ENCODE measurements at regions not wholly inside any gene's neighbourhood (a gene's known extent, or its start where the extent isn't known, plus 50 kb on each side); places are given as distances from the start of the nearest gene placed in this dataset.
A peak's percentile ranks its signal among the peaks of the same experiment; 100 is the strongest.

- ATAC-seq (replicated peaks in 6 of 8) = no peak
- Histone ChIP-seq H3K27ac (no peak overlapping the region), H3K4me1 (replicated peaks in 1 of 2) (peaks cover 0 to 6% of the 10 kb centered on the region in 2 donors), H3K4me3 (no peak overlapping the region)
- 29 to 94% (median 60%) methylated on average over 1 to 5 of the region's 9 CpGs; no CpG with 5 or more reads in 7 of the 10 experiments for WGBS, 10 experiments
- in situ Hi-C loops (cut with MboI; ENCODE audit: low pct_unique_long_range_greater_than_20kb in 2 of 9, low sequenced_read_pairs in 9 of 9, unreplicated experiment in 9 of 9) = no loop called here
These were observed 150.0 kb upstream of the MYCN start for GRCh38 chr2:15790326-15790725.

DNA sequence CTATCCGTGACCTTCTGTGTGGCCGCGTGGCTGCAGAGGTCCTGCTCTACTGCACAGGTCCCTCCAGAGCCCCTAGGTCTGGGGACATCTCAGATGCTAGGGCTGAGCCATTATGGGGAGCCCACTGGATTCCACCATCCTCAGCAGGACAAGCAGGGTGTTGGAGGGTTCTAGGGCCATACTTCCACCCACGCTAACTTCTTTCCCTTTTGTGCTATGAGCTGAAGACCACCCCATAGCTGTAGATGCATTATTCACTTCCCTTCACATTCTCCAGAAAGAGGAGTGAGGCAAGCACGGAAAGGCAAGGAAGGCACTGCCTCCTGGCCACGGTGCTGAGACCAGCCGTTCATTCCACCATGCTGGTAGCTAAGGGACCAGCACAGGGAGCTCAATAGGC lies 149.5 kb upstream of the MYCN start:
- WGBS, 10 experiments = 80 to 100% (median 90%) methylated on average over 1 to 6 of the region's 7 CpGs; no CpG with 5 or more reads in 5 of the 10 experiments
- in situ Hi-C loops (cut with MboI; ENCODE audit: low pct_unique_long_range_greater_than_20kb in 2 of 9, low sequenced_read_pairs in 9 of 9, unreplicated experiment in 9 of 9) = no loop called here
- Histone ChIP-seq H3K27ac (no peak overlapping the region), H3K4me3 (no peak overlapping the region), H3K4me1 (replicated peaks in 1 of 2) (peaks cover 0 to 6% of the 10 kb centered on the region in 2 donors)
- ATAC-seq (replicated peaks in 6 of 8) = no peak

DNA sequence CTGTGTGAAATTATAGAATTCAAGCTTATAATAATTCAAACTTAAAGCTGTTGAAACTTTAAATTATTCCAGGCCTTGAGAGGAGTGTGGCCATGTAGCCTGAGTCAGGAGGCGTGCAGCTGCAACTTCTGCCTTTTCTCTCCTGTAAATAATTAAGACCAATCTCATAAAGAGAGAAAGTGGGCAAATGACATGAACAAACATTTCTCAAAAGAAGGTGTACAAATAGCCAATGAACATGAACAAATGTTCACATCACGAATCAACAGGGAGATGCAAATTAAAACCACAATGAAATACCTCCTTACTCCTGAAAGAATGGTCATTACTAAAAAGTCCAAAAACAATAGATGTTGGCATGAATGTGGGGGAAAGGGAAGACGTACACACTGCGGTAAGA lies 149.1 kb upstream of the MYCN start:
- no peak for ATAC-seq (replicated peaks in 6 of 8)
- 15 to 100% (median 90%) methylated on average over 1 to 4 of the region's 4 CpGs for WGBS, 10 experiments
- in situ Hi-C loops (cut with MboI; ENCODE audit: low pct_unique_long_range_greater_than_20kb in 2 of 9, low sequenced_read_pairs in 9 of 9, unreplicated experiment in 9 of 9) = no loop called here
- Histone ChIP-seq H3K4me3 (no peak overlapping the region), H3K27ac (no peak overlapping the region), H3K4me1 (replicated peaks in 1 of 2) (peaks cover 0 to 6% of the 10 kb centered on the region in 2 donors)

DNA sequence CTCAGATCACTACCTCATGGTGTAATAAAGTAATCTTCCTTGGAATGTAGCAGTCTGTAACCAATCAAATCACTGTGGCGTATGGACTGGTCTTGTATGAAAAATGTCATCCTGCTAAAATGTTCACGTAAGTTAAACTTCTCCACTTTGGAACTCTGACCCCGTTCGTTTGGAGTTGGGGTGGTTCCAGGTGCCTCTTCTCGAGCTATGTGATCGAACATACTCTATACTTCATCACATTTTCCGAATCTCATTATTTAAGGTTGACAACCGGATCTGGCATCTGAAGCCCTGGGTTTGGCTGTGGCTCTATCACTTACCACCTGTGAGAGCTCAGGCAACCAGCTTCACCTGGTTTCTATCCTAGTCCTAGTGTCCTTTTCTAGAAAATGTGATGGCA lies 148.0 kb upstream of the MYCN start:
- 0 to 100% (median 71%) methylated on average over 1 to 7 of the region's 8 CpGs; no CpG with 5 or more reads in 1 of the 10 experiments for WGBS, 10 experiments
- Histone ChIP-seq H3K4me3 (no peak overlapping the region), H3K27ac (no peak overlapping the region), H3K4me1 (replicated peaks in 1 of 2) (peaks cover 0 to 6% of the 10 kb centered on the region in 2 donors)
- in situ Hi-C loops (cut with MboI; ENCODE audit: low pct_unique_long_range_greater_than_20kb in 2 of 9, low sequenced_read_pairs in 9 of 9, unreplicated experiment in 9 of 9) = no loop called here
- no peak for ATAC-seq (replicated peaks in 6 of 8)

DNA sequence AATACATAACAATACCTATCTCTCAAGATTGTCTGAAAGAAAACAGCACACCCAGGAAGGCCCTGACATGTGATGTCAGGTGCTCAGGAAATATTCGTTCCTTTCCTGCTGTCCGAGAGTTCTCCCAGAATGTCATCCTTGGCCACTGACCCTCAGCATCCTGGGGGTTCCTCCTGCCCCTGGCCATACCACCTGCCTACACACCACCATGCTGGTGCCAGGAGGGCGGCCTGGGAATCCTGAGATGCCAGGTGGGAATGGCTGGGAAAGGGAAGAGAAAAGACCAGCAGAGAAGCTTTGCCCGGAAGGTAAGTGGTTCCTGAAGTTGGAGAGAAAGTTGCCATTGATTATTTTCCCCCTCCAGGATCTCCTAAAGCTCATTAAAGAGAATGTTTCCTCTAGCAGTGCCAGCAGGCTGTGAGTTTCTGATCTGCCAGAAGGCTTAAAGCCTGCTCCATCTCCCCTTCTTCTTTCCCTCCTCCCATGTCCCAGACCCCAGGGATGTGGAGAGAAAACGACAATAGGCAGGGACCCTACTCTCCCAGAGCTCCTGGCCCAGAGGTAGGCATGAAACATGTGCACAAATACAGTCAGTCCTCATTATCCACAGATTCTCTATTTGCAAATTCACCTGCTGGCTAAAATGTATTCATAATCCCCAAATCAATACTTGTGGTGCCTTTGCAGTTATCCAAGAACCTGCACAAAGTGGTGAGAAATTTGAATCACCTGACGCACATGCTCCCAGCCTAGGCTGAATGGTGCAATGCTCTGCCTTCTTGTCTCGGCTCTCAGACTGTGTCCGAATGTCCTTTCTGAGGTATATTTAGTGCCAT lies 147.1 kb upstream of the MYCN start:
- in situ Hi-C loops (cut with MboI; ENCODE audit: low pct_unique_long_range_greater_than_20kb in 2 of 9, low sequenced_read_pairs in 9 of 9, unreplicated experiment in 9 of 9) = no loop called here
- peaks cover 0 to 2% of the 10 kb centered on the region in 2 donors for H3K4me1 ChIP-seq (replicated peaks in 1 of 2)

DNA sequence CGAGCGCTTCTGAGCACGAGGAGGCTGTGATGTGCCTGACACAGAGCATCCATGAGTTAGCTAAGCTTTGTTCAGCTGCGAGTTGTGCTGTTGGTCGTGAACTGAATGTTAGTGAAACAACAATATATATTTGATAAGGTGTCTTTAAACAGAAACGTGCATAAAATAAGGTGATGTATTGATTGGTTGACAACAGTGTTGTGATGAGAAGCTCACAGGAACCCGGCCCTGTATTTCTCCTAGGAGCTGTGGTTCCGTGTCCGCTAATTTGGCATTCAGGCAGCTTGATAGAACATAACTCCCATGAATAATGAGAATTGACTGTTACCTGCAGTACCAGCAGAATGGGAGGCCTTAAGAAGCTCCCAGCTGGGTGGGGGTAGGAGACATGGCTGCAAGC lies 146.4 kb upstream of the MYCN start:
- H3K27ac ChIP-seq = peak overlapping the region in 1 of 2 donors; percentile 30
- in situ Hi-C loops (cut with MboI; ENCODE audit: low pct_unique_long_range_greater_than_20kb in 2 of 9, low sequenced_read_pairs in 9 of 9, unreplicated experiment in 9 of 9) = no loop called here
- ATAC-seq (replicated peaks in 6 of 8) = no peak
- H3K4me1 ChIP-seq (replicated peaks in 1 of 2) = no peaks in the 10 kb centered on the region
- no peak overlapping the region for H3K4me3 ChIP-seq
- WGBS, 10 experiments = 28 to 100% (median 81%) methylated on average over 1 to 9 of the region's 9 CpGs; no CpG with 5 or more reads in 1 of the 10 experiments

More for the DNA sequence above, 147.1 kb upstream of the MYCN start:
- Histone ChIP-seq H3K4me3 (no peak overlapping the region), H3K27ac (peak overlapping the region in 1 of 2 donors; percentile 30)
- 0 to 95% (median 59%) methylated on average over 2 to 7 of the region's 8 CpGs; no CpG with 5 or more reads in 2 of the 10 experiments for WGBS, 10 experiments
- ATAC-seq (replicated peaks in 6 of 8) = no peak

- Histone ChIP-seq H3K27ac (no peak overlapping the region), H3K4me1 (replicated peaks in 1 of 2) (no peaks in the 10 kb centered on the region), H3K4me3 (no peak overlapping the region)
- in situ Hi-C loops (cut with MboI; ENCODE audit: low pct_unique_long_range_greater_than_20kb in 2 of 9, low sequenced_read_pairs in 9 of 9, unreplicated experiment in 9 of 9) = no loop called here
- 31 to 100% (median 91%) methylated on average over 2 to 5 of the region's 5 CpGs; no CpG with 5 or more reads in 2 of the 10 experiments for WGBS, 10 experiments
- ATAC-seq (replicated peaks in 6 of 8) = no peak
These were observed 145.7 kb upstream of the MYCN start for GRCh38 chr2:15794608-15795134.

- Histone ChIP-seq H3K4me1 (replicated peaks in 1 of 2) (no peaks in the 10 kb centered on the region), H3K27ac (no peak overlapping the region), H3K4me3 (no peak overlapping the region)
- WGBS, 10 experiments = 0 to 100% (median 46%) methylated on average over 1 to 7 of the region's 10 CpGs; no CpG with 5 or more reads in 4 of the 10 experiments
- ATAC-seq (replicated peaks in 6 of 8) = peak in 1 of 8 experiments; percentile 22
- in situ Hi-C loops (cut with MboI; ENCODE audit: low pct_unique_long_range_greater_than_20kb in 2 of 9, low sequenced_read_pairs in 9 of 9, unreplicated experiment in 9 of 9) = no loop called here
These were observed 144.9 kb upstream of the MYCN start for GRCh38 chr2:15795426-15795825.

DNA sequence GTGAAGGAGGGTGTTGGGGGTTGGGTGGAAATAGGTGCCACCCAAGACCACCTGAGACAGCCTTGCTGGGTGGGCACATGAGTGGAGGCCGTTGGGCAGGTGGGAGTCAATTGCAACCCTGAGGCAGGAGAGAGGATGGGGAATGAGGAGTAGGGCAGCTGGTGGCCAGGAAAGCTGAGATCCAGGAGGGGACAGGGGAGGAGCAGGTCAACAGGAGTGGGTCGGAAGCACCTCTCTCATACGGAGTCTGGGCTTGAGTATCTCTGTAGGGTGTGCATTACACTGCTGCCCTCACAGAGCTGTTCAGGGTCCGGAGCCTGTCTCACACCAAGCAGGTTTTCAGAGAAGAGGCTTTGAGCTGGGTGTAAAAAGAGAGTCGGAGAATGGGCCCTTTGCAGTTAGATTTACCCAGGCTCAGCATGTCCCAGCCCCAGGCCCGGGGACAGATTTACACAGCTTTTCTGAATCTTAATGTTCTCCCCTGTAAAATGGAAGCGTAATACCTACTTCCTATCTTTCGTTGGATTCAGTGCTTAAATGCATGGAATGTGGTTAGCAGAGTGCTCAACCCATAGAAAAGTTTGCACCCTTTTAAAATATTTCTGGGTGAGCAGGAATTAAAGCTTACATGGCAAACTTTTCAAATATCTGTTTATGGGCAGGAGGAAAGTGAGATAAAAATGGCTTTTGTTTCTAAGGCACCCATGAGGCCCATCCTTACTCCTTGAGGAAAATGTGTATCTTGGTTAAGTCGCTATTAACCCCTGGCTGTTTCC lies 144.0 kb upstream of the MYCN start:
- Histone ChIP-seq H3K4me1 (replicated peaks in 1 of 2) (no peaks in the 10 kb centered on the region), H3K27ac (no peak overlapping the region), H3K4me3 (no peak overlapping the region)
- in situ Hi-C loops (cut with MboI; ENCODE audit: low pct_unique_long_range_greater_than_20kb in 2 of 9, low sequenced_read_pairs in 9 of 9, unreplicated experiment in 9 of 9) = no loop called here
- no peak for ATAC-seq (replicated peaks in 6 of 8)
- 0 to 87% (median 83%) methylated on average over 2 to 5 of the region's 9 CpGs; no CpG with 5 or more reads in 4 of the 10 experiments for WGBS, 10 experiments

- no peak for ATAC-seq (replicated peaks in 6 of 8)
- Histone ChIP-seq H3K4me1 (replicated peaks in 1 of 2) (no peaks in the 10 kb centered on the region), H3K4me3 (no peak overlapping the region), H3K27ac (no peak overlapping the region)
- whole genome bisulfite sequencing, 10 experiments = 0 to 96% (median 74%) methylated on average over 1 to 9 of the region's 11 CpGs
- in situ Hi-C loops (cut with MboI; ENCODE audit: low pct_unique_long_range_greater_than_20kb in 2 of 9, low sequenced_read_pairs in 9 of 9, unreplicated experiment in 9 of 9) = no loop called here
These were observed 143.0 kb upstream of the MYCN start for GRCh38 chr2:15797231-15797938.

DNA sequence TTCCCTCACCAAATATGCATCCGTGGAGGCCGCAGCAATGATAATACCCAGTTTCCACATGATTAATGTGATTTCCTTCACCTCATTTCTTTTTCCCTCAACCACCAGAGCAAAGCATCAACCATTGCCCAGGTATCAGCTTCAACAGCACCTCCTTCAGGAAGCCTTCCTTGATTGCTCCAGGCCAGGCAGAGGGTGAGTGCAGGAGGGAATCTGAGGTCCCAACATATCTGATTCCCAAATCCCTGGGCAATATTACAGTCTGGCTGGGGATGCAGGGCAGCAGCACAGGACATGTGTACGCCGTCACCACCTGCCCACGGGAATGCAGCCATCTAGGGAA lies 142.4 kb upstream of the MYCN start:
- H3K27ac ChIP-seq = no peak overlapping the region
- no peak for ATAC-seq (replicated peaks in 6 of 8)
- peaks cover 0 to 3% of the 10 kb centered on the region in 2 donors for H3K4me1 ChIP-seq (replicated peaks in 1 of 2)
- no peak overlapping the region for H3K4me3 ChIP-seq
- WGBS, 10 experiments = 18 to 98% (median 70%) methylated on average over 1 to 5 of the region's 5 CpGs; no CpG with 5 or more reads in 3 of the 10 experiments
- in situ Hi-C loops (cut with MboI; ENCODE audit: low pct_unique_long_range_greater_than_20kb in 2 of 9, low sequenced_read_pairs in 9 of 9, unreplicated experiment in 9 of 9) = no loop called here

DNA sequence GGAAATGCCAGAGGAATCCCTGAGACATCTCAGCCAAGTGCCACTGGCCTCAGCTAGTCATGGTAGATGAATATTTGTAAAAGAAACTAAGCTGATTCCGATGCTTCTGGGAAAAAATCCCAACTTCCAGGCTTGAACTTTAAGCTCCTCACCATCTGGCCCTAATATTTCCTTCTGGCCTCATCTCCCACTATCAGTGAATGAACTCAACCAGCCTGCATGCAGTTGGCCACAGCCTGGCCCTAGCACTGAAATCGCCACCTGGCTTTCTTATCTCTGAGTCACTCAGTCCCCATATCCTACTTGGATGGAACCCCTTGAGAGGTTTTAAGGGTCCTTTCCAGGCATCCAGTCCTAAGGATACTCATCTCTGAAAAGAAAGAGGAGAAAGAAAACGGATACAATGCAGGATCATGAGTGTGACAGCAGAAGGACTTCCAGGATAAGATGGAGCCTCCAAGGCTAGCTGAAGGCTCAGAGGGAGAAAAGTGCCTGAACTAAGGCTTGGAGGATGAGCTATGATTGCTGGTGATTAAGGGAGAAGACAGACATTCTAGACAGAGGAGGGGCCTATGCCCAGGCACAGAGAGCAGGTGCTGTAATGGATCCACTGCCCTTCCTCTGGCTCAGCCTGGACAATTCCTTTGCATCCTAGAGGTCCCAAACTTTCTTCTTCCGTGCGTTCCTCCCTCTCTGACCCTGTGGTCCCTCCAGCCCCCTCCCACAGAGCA lies 141.5 kb upstream of the MYCN start:
- no peak for ATAC-seq (replicated peaks in 6 of 8)
- WGBS, 10 experiments = 0 to 100% (median 80%) methylated on average over 1 to 4 of the region's 5 CpGs; no CpG with 5 or more reads in 1 of the 10 experiments
- peaks cover 0 to 7% of the 10 kb centered on the region in 2 donors for H3K4me1 ChIP-seq (replicated peaks in 1 of 2)
- H3K4me3 ChIP-seq = no peak overlapping the region
- no peak overlapping the region for H3K27ac ChIP-seq
- in situ Hi-C loops (cut with MboI; ENCODE audit: low pct_unique_long_range_greater_than_20kb in 2 of 9, low sequenced_read_pairs in 9 of 9, unreplicated experiment in 9 of 9) = no loop called here

All from motor neuron (in vitro differentiated cells).